ENCODE measurements at regions not wholly inside any gene's neighbourhood (a gene's known extent, or its start where the extent isn't known, plus 50 kb on each side); places are given as distances from the start of the nearest gene placed in this dataset.

- DNase-seq = no peak
Observed at GRCh38 chr2:57862153-57862552, 184.5 kb upstream of the VRK2 start.

GRCh38 chr2:57862727-57863126 is 183.9 kb upstream of the VRK2 start:
- no peak for DNase-seq

- no peak for DNase-seq
Observed at GRCh38 chr2:57864926-57865325, 181.7 kb upstream of the VRK2 start.

GRCh38 chr2:57867730-57868129 is 178.9 kb upstream of the VRK2 start:
- no peak for DNase-seq

- DNase-seq = no peak
Observed at GRCh38 chr2:57868619-57869139, 177.9 kb upstream of the VRK2 start.

GRCh38 chr2:57869758-57870344 is 176.8 kb upstream of the VRK2 start:
- no peak for DNase-seq

- DNase-seq = no peak
Observed at GRCh38 chr2:57876313-57876712, 170.3 kb upstream of the VRK2 start.

- peak; percentile 61 to 93 for DNase-seq
Observed at GRCh38 chr2:57877811-57878170, 168.8 kb upstream of the VRK2 start.

DNA sequence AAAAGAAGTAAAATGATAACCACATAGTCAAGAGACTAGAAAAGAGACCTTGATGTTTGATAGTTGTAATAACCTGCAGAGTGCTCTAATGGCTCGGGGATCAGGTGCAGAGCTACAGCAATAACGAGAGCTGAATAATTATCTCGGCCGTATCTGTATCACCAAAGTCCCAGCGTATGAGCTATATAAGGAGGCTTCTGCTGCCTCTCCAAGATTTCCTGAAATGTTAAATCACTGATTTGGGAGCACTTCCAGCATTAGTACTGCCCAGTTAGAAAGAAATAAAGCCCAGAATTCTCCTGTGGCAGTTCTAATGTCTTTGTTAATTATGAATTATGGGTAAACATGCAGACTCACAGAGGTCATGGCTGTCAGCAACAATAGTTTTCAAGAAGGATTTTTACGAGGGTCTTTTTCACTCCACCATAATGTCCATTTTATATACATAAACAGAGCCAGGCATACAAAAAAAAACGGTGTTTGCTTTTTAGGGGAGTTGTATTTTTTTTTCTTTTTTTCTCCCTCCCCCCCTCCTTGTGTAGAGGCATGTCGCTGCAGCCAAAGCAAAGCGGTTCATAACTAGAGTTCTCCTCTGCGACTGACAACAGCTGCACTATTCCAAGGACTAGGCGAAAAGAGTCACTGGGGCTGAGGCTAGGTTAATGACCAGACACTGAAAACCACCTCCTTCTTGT is 168.3 kb upstream of the VRK2 start:
- DNase-seq = peak in 1 of 2 experiments; percentile 93

GRCh38 chr2:57878866-57879210 is 167.8 kb upstream of the VRK2 start:
- no peak for DNase-seq

DNA sequence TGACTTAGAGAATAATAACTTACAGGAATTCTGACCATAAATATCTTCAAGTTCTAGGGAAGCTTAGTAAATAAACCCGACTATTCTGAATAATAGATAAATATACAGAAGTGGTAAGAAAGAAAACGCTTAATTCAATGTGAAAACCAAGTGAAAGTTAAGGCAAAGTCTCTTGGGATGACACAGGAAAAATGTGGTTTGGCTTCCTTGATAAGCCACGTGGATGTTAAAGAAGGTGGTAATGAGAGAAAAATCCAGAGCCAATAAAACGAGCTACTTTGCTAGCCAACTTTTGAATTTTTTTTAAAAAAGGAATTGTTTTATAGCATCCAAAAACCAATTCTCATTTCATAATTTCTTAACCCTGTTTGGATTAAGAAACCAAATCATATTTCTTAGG is 166.2 kb upstream of the VRK2 start:
- DNase-seq = no peak

DNA sequence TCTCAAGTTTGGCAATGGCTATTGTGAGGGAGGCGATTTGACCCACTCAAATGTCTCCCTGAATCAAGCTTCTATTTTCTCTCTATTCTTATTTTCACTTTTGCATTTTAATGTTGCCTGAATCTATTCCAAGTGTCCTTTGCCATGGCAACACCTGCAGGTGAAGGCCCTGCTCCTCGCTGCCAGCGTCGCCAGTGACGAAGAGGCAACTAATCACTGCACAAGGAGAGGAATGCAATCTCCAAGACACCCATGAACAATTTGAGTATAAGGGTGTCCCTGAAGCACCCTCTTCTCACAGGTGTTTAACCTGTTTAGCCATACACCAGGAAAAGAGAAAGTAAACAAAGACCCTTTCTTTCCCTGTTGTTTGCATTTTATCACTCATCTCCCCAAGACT is 165.6 kb upstream of the VRK2 start:
- peak; percentile 60 to 73 for DNase-seq

DNA sequence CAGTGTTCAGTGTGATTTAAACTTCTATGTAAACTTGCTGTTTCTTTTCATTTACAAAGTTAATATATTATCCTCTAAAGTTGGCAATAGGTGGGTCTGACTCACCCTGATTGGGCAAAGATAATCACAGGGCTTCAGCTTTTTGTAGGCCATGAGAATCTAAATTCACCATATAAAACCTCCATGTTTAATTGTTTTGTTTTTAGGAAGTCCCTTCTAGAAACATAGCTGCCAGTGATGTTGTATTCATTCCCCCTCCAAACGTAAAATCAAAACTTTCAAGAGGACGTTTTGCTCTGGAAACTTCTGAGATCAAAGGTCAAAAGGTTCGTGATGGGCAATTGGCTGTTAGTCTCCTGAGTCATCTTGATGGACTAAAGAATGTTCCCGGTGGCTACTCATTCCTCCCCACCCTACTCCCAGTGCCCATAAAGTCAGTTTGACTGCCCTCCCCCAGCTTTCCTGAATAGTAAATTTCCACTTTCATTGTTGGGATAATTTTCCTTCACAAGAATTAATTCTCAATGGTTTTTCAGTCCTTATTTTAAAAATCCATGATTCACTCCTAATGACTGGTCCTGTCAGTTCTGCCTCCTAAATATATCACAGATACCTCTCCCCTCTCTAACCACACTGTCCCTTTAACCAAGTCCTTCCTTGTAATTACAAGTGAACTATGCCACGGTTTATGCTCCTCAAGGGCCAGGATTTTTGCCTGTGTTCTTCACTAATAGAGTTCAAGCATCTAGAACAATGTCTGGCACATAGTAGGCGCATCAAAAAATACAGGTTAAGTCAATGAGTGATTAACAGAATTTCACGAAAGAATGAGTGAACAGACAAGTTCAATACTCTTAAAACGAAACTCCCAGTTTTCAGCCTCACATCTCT is 164.4 kb upstream of the VRK2 start:
- DNase-seq = no peak

- no peak for DNase-seq
Observed at GRCh38 chr2:57882895-57883515, 163.6 kb upstream of the VRK2 start.

DNA sequence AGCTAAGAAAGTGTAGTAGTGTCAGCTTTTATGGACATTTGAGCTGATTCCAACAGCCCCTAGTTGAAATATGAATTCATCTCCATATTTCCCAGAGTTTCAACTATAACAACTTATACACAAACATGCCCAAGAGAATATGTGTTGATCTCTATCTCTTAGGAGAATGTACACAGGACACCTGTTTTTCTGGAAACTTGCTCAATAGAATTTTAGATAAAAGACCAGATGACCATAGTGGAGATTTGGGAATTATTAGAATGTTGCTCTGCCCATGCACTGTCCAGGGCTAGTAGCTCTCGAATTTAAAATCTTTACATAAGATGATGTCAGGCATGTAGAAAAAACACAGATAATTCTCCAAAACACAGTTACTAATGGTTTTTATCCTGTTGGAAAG is 162.3 kb upstream of the VRK2 start:
- no peak for DNase-seq

- DNase-seq = peak in 1 of 2 experiments; percentile 76
Observed at GRCh38 chr2:57885742-57886141, 160.9 kb upstream of the VRK2 start.

DNA sequence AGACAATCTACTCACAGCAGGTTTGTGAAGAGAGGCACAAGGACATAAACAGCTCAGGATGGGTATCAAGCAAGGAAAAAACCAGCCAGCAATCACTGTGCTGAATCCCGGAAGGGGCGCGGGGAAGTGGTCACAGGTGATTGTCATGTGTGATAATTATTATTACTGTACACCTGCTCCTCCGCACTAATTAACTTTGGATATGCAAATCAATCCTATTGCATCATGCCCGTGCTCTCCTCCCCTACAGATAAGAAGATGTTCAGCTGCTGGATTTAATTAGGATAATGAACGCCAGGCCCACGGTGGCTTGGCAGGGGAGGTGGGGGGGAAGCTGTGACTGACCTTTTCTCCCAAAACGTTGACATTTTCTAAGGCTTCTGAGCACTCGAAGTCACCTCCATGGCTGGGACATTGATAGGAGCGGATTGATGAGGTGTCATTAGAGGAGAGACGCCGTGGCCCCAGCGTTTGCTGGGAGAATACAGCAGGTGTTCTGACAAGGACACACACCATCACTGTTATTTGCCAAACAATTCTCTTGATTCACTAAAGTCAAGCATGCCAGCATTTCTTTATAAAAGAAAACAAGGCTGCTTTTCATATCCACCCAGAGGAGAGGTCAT is 160.3 kb upstream of the VRK2 start:
- peak; percentile 37 to 87 for DNase-seq

DNA sequence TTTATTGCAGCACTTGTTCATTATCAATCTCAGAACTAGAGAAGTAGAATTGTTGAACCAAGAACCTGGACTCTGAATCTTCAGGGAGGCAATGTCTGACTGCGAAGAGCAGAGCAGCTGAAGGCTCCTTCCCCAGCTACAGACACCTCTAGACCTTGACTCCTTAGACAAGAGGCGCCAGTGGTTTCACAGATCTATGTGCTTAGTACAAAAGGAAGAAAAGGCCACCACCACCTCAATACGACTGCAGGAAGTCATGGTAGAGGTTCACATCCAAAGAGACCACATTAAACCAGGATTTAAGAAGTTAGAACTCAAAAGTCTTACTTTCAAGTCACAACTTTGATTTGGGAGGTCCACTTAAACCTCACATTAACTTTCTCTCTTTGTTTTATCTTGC is 158.1 kb upstream of the VRK2 start:
- no peak for DNase-seq

DNA sequence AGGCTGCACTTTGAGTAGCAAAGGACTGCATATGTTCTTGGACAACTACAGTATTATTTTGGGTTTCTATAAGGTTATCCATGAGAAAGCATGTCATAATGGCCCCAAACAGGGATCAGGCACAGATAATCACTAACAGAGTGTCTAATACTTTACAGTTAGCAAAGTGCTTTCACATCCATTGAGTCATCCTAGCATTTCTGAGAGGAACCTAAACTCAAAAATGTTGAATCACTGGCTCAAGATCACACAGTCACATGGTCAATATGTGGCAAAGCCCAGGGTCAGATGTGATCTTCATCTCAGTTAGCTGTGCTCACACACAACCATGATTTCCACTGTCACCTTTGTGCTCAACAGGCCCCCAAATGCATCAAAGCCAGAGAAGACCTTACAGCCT is 156.1 kb upstream of the VRK2 start:
- DNase-seq = no peak

DNA sequence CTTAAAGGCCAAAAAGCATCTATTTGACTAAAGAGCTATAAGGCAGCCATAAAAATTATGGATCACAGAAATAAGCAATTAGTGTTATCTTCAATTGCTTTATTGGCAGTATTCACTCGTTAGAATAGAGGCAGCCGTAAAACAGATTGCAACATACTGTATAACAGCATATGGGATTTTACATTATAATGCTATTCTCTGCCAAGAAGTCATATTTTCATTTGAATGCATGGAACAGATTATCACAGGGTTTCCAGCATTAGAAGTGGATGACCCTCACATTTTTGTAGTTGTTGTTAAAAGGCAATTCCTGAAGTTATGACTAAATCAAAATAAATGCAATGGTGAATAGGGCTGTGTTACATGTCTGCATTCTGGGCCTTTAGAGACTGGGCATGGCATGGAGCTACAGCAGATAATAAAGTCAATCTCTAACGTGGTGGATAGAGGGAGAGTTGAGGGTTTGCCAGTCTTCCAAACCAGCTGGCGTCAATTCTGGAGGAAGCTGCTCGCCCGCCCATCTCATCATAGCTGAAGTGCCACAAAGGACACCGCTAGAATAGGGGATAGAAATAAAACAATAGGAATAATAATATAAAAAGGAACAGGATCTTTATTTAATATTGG is 155.4 kb upstream of the VRK2 start:
- no peak for DNase-seq

- no peak for DNase-seq
Observed at GRCh38 chr2:57892920-57893319, 153.7 kb upstream of the VRK2 start.

- no peak for DNase-seq
Observed at GRCh38 chr2:57893347-57893746, 153.3 kb upstream of the VRK2 start.
